SU-DHL-6 (cell line): ENCODE measurements at regions not wholly inside any gene's neighbourhood (a gene's known extent, or its start where the extent isn't known, plus 50 kb on each side); places are given as distances from the start of the nearest gene placed in this dataset.

Experiments used
- H2AFZ ChIP-seq: fragments of 200-600 bp; sonication (generic); 2 replicates; pipeline ENCODE4 v1.6.1; 2014; ENCODE audit warnings: low read depth, mild to moderate bottlenecking, moderate library complexity, mixed read lengths, antibody characterized with exemption, low read length; ENCODE audit not compliant: severe bottlenecking
- H3F3A ChIP-seq: fragments of 200-600 bp; shearing (Covaris generic); 2 replicates; pipeline ENCODE4 v1.6.0; 2016; ENCODE audit warnings: antibody characterized with exemption, mild to moderate bottlenecking; ENCODE audit not compliant: insufficient read depth
- H3K27ac ChIP-seq: fragments of 200-600 bp; sonication (generic); 2 replicates; pipeline ENCODE4 v1.5.1; 2016; ENCODE audit warnings: low read depth, mild to moderate bottlenecking, low read length, moderate library complexity, mixed read lengths
- H3K27me3 ChIP-seq: fragments of 200-600 bp; sonication (generic), shearing (Covaris generic); 2 replicates; pipeline ENCODE4 v1.6.0; 2014; ENCODE audit warnings: mild to moderate bottlenecking, low read length
- H3K36me3 ChIP-seq: fragments of 200-600 bp; sonication (generic); 2 replicates; pipeline ENCODE4 v1.6.1; 2014; ENCODE audit warnings: mild to moderate bottlenecking, low read length, mixed read lengths
- H3K4me2 ChIP-seq: fragments of 300-600, 200-600 bp; shearing (Covaris generic), sonication (generic); 2 replicates; pipeline ENCODE4 v1.6.0; 2014; ENCODE audit warnings: low read length, low read depth, mild to moderate bottlenecking; ENCODE audit not compliant: poor library complexity, severe bottlenecking
- H3K4me3 ChIP-seq: fragments of 200-600 bp; sonication (generic); 2 replicates; pipeline ENCODE4 v1.5.1; 2014; ENCODE audit warnings: antibody characterized with exemption, low read length, mild to moderate bottlenecking, mixed read lengths; ENCODE audit not compliant: insufficient read depth, poor library complexity, severe bottlenecking
- H3K79me2 ChIP-seq: fragments of 200-600 bp; sonication (generic); 2 replicates; pipeline ENCODE4 v1.6.1; 2014; ENCODE audit warnings: mild to moderate bottlenecking, low read length, moderate library complexity; ENCODE audit not compliant: insufficient read depth
- H3K9ac ChIP-seq: fragments of 200-600 bp; sonication (generic); 2 replicates; pipeline ENCODE4 v1.7.0; 2014; ENCODE audit warnings: mild to moderate bottlenecking, low read length
- H3K9me2 ChIP-seq: fragments of 200-600 bp; sonication (generic); replicated peaks from 2 replicates; pipeline ENCODE4 v1.6.1; 2014; ENCODE audit warnings: low read length; ENCODE audit not compliant: insufficient read depth
- H3K9me3 ChIP-seq: fragments of 200-600 bp; sonication (generic); 2 replicates; pipeline ENCODE4 v1.6.1; 2014; ENCODE audit warnings: low read length, mixed read lengths; ENCODE audit not compliant: insufficient read depth
- H4K20me1 ChIP-seq: fragments of 200-600 bp; sonication (generic); 2 replicates; pipeline ENCODE4 v1.6.1; 2014; ENCODE audit warnings: low read depth, mild to moderate bottlenecking, antibody characterized with exemption, low read length, moderate library complexity, mixed read lengths
- EZH2phosphoT487 ChIP-seq: fragments of 200-600 bp; sonication (generic), shearing (Covaris generic); conservative IDR thresholded peaks from 2 replicates; pipeline ENCODE4 v1.6.1; 2018; ENCODE audit warnings: mild to moderate bottlenecking, antibody characterized with exemption, low read length, moderate library complexity, mixed read lengths
- TF ChIP-seq, protein P1 (sequence below): fragments of 200-600 bp; sonication (generic); IDR thresholded peaks from one replicate; pipeline ENCODE4 v1.5.1; 2017; ENCODE audit warnings: antibody characterized with exemption, mild to moderate bottlenecking, low read length, moderate library complexity; ENCODE audit not compliant: insufficient read depth, poor library complexity, severe bottlenecking

DNA sequence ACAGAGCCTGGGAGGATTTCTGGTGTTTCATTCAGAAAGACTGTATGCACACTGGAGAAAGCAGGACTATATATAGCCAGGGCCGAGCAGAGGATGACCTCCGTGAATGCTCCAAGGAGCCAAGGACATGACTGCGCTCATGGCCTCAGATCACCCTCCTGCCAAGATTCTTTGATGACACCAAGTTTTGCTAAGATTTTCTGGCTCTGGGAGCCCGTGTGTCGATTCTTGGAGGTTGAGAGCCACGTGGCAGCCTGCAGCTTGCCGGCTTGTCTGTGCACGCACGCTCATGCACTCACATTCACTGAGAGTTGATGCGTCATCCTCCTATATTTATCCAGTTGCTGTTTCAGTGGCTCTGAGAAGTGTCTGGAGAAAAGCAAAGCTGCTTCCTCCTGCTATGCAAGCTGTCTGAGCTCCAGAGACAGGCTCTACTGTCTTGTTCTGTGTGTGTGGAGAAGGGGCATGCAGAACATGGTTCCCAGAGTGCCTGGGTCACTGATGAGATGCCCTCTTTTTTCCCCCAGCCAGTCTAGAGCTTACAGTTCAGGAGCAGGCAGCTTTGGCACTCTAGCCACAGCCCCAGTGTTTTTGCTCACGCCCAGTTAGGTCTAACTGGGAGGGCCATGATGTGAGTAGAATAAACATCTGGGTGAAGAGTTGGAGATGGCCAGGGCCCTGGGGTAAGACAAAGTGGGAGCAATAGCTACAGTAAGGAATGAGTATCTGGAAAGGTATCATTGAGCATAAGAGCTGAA, 64.9 kb upstream of the SCOC start:
- no peaks in the 10 kb centered on the region for H3K27me3 ChIP-seq
- no peak overlapping the region for H3K4me2 ChIP-seq
- no peak overlapping the region for H2AFZ ChIP-seq
- no peak overlapping the region for H3K9ac ChIP-seq
- H3F3A ChIP-seq: no peaks in the 10 kb centered on the region
- no peaks in the 10 kb centered on the region for H3K79me2 ChIP-seq
- no peak overlapping the region for H3K4me3 ChIP-seq
- H3K36me3 ChIP-seq: no peaks in the 10 kb centered on the region
- TF ChIP-seq EZH2phosphoT487: no peak
- H3K27ac ChIP-seq: no peak overlapping the region
- no peaks in the 10 kb centered on the region for H3K9me3 ChIP-seq
- H3K9me2 ChIP-seq: no peaks in the 10 kb centered on the region
- H4K20me1 ChIP-seq: no peaks in the 10 kb centered on the region

- Histone ChIP-seq H3K79me2 (no peaks in the 10 kb centered on the region), H3K36me3 (no peaks in the 10 kb centered on the region), H3K27me3 (no peaks in the 10 kb centered on the region), H3K9ac (no peak overlapping the region), H3K4me3 (no peak overlapping the region), H3K4me2 (no peak overlapping the region), H3K9me3 (no peaks in the 10 kb centered on the region), H3K27ac (no peak overlapping the region), H3K9me2 (no peaks in the 10 kb centered on the region), H2AFZ (no peak overlapping the region), H3F3A (no peaks in the 10 kb centered on the region), H4K20me1 (no peaks in the 10 kb centered on the region)
- TF ChIP-seq, protein P1, sequence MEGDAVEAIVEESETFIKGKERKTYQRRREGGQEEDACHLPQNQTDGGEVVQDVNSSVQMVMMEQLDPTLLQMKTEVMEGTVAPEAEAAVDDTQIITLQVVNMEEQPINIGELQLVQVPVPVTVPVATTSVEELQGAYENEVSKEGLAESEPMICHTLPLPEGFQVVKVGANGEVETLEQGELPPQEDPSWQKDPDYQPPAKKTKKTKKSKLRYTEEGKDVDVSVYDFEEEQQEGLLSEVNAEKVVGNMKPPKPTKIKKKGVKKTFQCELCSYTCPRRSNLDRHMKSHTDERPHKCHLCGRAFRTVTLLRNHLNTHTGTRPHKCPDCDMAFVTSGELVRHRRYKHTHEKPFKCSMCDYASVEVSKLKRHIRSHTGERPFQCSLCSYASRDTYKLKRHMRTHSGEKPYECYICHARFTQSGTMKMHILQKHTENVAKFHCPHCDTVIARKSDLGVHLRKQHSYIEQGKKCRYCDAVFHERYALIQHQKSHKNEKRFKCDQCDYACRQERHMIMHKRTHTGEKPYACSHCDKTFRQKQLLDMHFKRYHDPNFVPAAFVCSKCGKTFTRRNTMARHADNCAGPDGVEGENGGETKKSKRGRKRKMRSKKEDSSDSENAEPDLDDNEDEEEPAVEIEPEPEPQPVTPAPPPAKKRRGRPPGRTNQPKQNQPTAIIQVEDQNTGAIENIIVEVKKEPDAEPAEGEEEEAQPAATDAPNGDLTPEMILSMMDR: no peak
- TF ChIP-seq EZH2phosphoT487: no peak
Observed at GRCh38 chr4:140305053-140305452, 68.4 kb upstream of the SCOC start.

DNA sequence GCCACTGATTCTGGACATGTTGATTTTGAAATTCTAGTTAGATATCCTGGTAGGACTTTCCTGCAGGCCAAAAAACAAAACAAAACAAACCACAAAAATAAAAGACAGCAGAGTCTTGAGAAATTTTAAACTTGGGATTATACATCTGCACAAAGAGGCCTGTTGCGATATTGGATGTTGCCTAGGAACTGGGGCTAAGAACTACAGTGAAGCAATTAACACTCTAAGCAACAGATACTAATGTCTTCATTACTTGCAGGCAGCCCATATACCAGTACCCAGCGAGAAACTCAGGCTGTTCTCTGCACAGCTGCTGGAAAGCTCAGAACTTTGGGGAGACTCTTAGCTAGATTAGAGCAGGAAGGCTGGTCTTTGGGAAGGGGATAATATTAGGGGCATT, 69.1 kb upstream of the SCOC start:
- Histone ChIP-seq H3K36me3 (no peaks in the 10 kb centered on the region), H3K4me2 (no peak overlapping the region), H3K9ac (no peak overlapping the region), H4K20me1 (no peaks in the 10 kb centered on the region), H3K79me2 (no peaks in the 10 kb centered on the region), H3K27me3 (no peaks in the 10 kb centered on the region), H2AFZ (no peak overlapping the region), H3F3A (no peaks in the 10 kb centered on the region), H3K27ac (no peak overlapping the region), H3K9me3 (no peaks in the 10 kb centered on the region), H3K9me2 (no peaks in the 10 kb centered on the region), H3K4me3 (no peak overlapping the region)
- TF ChIP-seq EZH2phosphoT487: no peak
- TF ChIP-seq, protein P1: no peak

DNA sequence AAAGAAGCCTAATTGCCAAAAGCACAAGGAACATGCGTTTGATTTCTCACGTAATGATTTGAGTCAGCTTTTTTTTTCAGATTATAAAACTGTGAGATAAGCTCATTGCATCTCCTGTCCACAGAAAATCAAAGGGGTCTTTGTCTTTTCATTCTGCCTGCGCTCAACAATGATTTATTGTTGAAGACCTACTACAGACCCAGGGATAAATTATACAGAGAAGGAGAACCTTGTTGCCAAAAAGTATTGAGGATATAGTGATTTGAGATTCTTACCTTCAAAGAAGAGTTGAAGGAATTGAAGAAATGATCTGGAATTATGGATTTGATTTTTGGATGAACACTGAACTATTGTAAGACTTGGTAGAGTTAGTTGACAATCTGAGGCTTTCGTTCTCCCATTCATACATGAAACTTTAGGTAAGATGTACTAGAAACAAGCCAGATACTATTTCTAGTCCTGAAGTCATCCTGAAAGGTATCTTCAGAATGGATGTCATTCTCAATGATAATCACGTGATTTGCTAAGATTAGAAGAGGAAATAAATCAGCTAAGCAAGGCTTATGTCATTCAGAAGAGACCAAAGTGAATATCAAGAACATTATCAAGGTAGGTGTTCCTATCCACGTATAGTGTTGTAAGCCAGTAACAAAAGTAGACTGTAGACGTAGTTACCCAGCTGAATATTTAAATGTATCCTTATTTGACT, 71.1 kb upstream of the SCOC start:
- Histone ChIP-seq H3K27ac (no peak overlapping the region), H2AFZ (no peak overlapping the region), H3K9me2 (no peaks in the 10 kb centered on the region), H3K27me3 (no peaks in the 10 kb centered on the region), H3K79me2 (no peaks in the 10 kb centered on the region), H3K4me2 (no peak overlapping the region), H3K9me3 (no peaks in the 10 kb centered on the region), H4K20me1 (no peaks in the 10 kb centered on the region), H3K36me3 (no peaks in the 10 kb centered on the region), H3F3A (no peaks in the 10 kb centered on the region), H3K9ac (no peak overlapping the region), H3K4me3 (no peak overlapping the region)
- TF ChIP-seq, protein P1: no peak
- TF ChIP-seq EZH2phosphoT487: no peak
